ENCODE measurements at regions not wholly inside any gene's neighbourhood (a gene's known extent, or its start where the extent isn't known, plus 50 kb on each side); places are given as distances from the start of the nearest gene placed in this dataset.

DNA sequence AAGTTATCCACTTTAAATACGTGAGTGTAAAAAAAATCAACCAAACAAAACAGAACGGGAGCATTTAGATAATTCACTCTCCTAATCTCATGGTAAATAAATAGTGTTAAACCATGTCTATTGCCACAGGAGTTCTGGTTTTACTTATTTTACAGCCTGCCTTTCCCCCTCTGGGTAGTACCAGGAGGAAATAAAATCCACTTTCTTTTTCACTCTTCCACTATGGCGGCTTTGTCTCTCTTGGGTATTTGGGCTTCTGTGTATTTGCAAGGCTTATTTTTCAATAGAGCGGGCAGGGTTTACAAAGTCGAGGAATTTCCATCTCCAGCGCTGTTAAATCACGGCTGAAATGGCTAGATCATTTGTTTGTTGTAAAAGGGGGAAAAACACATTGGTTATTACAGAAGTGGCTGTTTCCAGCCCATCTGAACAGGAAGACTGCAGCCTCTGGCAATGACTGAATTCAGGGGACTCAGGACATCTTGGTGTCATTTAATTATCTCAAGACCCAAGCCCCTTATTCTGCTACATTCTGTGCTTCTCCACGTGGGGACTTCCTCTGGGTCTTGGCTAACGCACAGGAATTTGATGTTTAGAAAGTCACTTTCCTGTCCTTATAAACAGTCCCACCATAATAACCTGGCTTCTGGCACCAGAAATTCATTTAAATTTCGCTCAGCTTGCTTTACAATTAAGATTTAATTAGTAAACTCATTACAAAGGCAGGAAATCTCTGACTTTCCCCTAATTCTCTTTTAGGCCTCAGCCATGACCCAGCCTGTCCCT, 323.9 kb downstream of the GATA3 start:
- Histone ChIP-seq H3K4me3 (no peak overlapping the region), H3K9me3 (replicated peaks; ENCODE audit: control insufficient read depth, insufficient read depth, low read length) (no peaks in the 10 kb centered on the region), H3K4me2 (ENCODE audit: control insufficient read depth, insufficient read depth) (no peak overlapping the region), H2AFZ (ENCODE audit: control insufficient read depth, low read depth, low read length) (no peak overlapping the region), H3K36me3 (ENCODE audit: control insufficient read depth in 2 of 2, insufficient read depth in 2 of 2, low read length in 1 of 2) (no peaks in the 10 kb centered on the region), H3K27me3 (replicated peaks in 1 of 2; ENCODE audit: control insufficient read depth in 2 of 2, insufficient read depth in 2 of 2, low read length in 1 of 2) (peaks cover 0 to 2% of the 10 kb centered on the region in 2 experiments; a peak in 1 of 4 replicates), H3K27ac (ENCODE audit: control insufficient read depth, insufficient read depth) (no peak overlapping the region), H3K9ac (ENCODE audit: control insufficient read depth, insufficient read depth, low read length) (no peak overlapping the region), H4K20me1 (ENCODE audit: control insufficient read depth, insufficient read depth) (no peaks in the 10 kb centered on the region), H3K4me1 (ENCODE audit: control insufficient read depth, insufficient read depth, low read length) (no peaks in the 10 kb centered on the region), H3K79me2 (ENCODE audit: control insufficient read depth, insufficient read depth, low read length) (no peaks in the 10 kb centered on the region)
- no TSS peak for BruUV-seq (replicated peaks)
- TF ChIP-seq, protein P1, sequence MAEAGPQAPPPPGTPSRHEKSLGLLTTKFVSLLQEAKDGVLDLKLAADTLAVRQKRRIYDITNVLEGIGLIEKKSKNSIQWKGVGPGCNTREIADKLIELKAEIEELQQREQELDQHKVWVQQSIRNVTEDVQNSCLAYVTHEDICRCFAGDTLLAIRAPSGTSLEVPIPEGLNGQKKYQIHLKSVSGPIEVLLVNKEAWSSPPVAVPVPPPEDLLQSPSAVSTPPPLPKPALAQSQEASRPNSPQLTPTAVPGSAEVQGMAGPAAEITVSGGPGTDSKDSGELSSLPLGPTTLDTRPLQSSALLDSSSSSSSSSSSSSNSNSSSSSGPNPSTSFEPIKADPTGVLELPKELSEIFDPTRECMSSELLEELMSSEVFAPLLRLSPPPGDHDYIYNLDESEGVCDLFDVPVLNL (IDR thresholded peaks at IDR 0.05; ENCODE audit: low read depth, low read length) = no peak
- TF ChIP-seq, protein P2, sequence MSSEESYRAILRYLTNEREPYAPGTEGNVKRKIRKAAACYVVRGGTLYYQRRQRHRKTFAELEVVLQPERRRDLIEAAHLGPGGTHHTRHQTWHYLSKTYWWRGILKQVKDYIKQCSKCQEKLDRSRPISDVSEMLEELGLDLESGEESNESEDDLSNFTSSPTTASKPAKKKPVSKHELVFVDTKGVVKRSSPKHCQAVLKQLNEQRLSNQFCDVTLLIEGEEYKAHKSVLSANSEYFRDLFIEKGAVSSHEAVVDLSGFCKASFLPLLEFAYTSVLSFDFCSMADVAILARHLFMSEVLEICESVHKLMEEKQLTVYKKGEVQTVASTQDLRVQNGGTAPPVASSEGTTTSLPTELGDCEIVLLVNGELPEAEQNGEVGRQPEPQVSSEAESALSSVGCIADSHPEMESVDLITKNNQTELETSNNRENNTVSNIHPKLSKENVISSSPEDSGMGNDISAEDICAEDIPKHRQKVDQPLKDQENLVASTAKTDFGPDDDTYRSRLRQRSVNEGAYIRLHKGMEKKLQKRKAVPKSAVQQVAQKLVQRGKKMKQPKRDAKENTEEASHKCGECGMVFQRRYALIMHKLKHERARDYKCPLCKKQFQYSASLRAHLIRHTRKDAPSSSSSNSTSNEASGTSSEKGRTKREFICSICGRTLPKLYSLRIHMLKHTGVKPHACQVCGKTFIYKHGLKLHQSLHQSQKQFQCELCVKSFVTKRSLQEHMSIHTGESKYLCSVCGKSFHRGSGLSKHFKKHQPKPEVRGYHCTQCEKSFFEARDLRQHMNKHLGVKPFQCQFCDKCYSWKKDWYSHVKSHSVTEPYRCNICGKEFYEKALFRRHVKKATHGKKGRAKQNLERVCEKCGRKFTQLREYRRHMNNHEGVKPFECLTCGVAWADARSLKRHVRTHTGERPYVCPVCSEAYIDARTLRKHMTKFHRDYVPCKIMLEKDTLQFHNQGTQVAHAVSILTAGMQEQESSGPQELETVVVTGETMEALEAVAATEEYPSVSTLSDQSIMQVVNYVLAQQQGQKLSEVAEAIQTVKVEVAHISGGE (CRISPR knock-in tag; IDR thresholded peaks at IDR 0.05) = no peak
- TF ChIP-seq SREBF2 (IDR thresholded peaks at IDR 0.05; ENCODE audit: low read length) (no peak), TCF7 (IDR thresholded peaks at IDR 0.05; ENCODE audit: borderline replicate concordance) (no peak), ZBED1 (IDR thresholded peaks at IDR 0.05; ENCODE audit: borderline replicate concordance) (no peak), YBX1 (IDR thresholded peaks at IDR 0.05) (no peak), RAD21 (IDR thresholded peaks at IDR 0.05; ENCODE audit: insufficient read depth, low read depth, low read length) (no peak), RAD51 (IDR thresholded peaks at IDR 0.05) (no peak), ZNF274 (IDR thresholded peaks at IDR 0.05; ENCODE audit: insufficient read depth, insufficient read length) (no peak), IKZF1 (conservative IDR thresholded peaks at IDR 0.05) (no peak), BHLHE40 (IDR thresholded peaks at IDR 0.05; ENCODE audit: borderline replicate concordance in 1 of 2, low read depth in 2 of 2, low read length in 1 of 2) (no peak), ESRRA (IDR thresholded peaks at IDR 0.05; ENCODE audit: low read length) (no peak), YY1 (IDR thresholded peaks at IDR 0.05; ENCODE audit: low read depth, low read length) (no peak)
- TF ChIP-seq, protein P3, sequence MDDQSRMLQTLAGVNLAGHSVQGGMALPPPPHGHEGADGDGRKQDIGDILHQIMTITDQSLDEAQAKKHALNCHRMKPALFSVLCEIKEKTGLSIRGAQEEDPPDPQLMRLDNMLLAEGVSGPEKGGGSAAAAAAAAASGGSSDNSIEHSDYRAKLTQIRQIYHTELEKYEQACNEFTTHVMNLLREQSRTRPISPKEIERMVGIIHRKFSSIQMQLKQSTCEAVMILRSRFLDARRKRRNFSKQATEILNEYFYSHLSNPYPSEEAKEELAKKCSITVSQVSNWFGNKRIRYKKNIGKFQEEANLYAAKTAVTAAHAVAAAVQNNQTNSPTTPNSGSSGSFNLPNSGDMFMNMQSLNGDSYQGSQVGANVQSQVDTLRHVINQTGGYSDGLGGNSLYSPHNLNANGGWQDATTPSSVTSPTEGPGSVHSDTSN (IDR thresholded peaks at IDR 0.05; ENCODE audit: insufficient replicate concordance, low read depth, low read length) = no peak
- TF ChIP-seq, protein P4, sequence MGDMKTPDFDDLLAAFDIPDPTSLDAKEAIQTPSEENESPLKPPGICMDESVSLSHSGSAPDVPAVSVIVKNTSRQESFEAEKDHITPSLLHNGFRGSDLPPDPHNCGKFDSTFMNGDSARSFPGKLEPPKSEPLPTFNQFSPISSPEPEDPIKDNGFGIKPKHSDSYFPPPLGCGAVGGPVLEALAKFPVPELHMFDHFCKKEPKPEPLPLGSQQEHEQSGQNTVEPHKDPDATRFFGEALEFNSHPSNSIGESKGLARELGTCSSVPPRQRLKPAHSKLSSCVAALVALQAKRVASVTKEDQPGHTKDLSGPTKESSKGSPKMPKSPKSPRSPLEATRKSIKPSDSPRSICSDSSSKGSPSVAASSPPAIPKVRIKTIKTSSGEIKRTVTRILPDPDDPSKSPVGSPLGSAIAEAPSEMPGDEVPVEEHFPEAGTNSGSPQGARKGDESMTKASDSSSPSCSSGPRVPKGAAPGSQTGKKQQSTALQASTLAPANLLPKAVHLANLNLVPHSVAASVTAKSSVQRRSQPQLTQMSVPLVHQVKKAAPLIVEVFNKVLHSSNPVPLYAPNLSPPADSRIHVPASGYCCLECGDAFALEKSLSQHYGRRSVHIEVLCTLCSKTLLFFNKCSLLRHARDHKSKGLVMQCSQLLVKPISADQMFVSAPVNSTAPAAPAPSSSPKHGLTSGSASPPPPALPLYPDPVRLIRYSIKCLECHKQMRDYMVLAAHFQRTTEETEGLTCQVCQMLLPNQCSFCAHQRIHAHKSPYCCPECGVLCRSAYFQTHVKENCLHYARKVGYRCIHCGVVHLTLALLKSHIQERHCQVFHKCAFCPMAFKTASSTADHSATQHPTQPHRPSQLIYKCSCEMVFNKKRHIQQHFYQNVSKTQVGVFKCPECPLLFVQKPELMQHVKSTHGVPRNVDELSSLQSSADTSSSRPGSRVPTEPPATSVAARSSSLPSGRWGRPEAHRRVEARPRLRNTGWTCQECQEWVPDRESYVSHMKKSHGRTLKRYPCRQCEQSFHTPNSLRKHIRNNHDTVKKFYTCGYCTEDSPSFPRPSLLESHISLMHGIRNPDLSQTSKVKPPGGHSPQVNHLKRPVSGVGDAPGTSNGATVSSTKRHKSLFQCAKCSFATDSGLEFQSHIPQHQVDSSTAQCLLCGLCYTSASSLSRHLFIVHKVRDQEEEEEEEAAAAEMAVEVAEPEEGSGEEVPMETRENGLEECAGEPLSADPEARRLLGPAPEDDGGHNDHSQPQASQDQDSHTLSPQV (IDR thresholded peaks at IDR 0.05) = no peak
- 32% methylated on average over 10 of the region's 10 CpGs for WGBS (ENCODE audit: insufficient coverage, insufficient replicate concordance, low lambda C conversion rate, missing lambda C conversion rate)
- ChIA-PET CTCF (no interaction called here), SMC1A (ENCODE audit: uncharacterized antibody, unreplicated experiment) (no interaction called here), RAD21 (ENCODE audit: unreplicated experiment) (no interaction called here), POLR2A (no interaction called here)
- ATAC-seq (no peak), DNase-seq (ENCODE audit: low read depth, low spot score) (no peak), FAIRE-seq (no peak)
- intact Hi-C loops (cut with micrococcal nuclease; ENCODE audit: unreplicated experiment) (no loop called here), in situ Hi-C loops (cut with MboI) (no loop called here)
